OCI-LY7 (cell line): ENCODE measurements at regions not wholly inside any gene's neighbourhood (a gene's known extent, or its start where the extent isn't known, plus 50 kb on each side); places are given as distances from the start of the nearest gene placed in this dataset.

Source experiments
- BruUV-seq: library from RNA; stranded (reverse); fragments of 400-500 nt; replicated peaks from 2 replicates; lab custom pipeline; 2021; lab: Mats Ljungman, UMichigan
- CTCF ChIA-PET: fragments of 300-600 bp; sonication (Branson Sonifier 250); formaldehyde crosslinking; loops from one replicate; lab custom pipeline; 2022; ENCODE audit warnings: antibody characterized with exemption; ENCODE audit not compliant: unreplicated experiment; lab: Charles Lee
- POLR2A ChIA-PET: fragments of 300-600 bp; sonication (Branson Sonifier 250); formaldehyde crosslinking; loops from one replicate; lab custom pipeline; 2022; ENCODE audit warnings: antibody characterized with exemption; lab: Charles Lee
- DNase-seq: peaks from one replicate; pipeline ENCODE4 v3.0.0-alpha.2; 2015; ENCODE audit warnings: low spot score
- H2AFZ ChIP-seq: fragments of 200-600 bp; sonication (generic), shearing (Covaris generic); 2 replicates; pipeline ENCODE4 v1.6.1; 2014; ENCODE audit warnings: mild to moderate bottlenecking, antibody characterized with exemption, low read length, moderate library complexity
- H3K27ac ChIP-seq: fragments of 200-600 bp; sonication (generic); 2 replicates; pipeline ENCODE4 v1.5.1; 2014; ENCODE audit warnings: mixed run types, low read depth, mild to moderate bottlenecking, moderate library complexity, low read length, inconsistent platforms; ENCODE audit not compliant: poor library complexity, severe bottlenecking
- H3K36me3 ChIP-seq: fragments of 200-600 bp; sonication (generic); 2 replicates; pipeline ENCODE4 v1.6.1; 2014; ENCODE audit warnings: mild to moderate bottlenecking, antibody characterized with exemption, low read length, moderate library complexity, mixed read lengths; ENCODE audit not compliant: insufficient read depth
- H3K4me1 ChIP-seq: fragments of 200-600 bp; sonication (generic); 2 replicates; pipeline ENCODE4 v1.5.1; 2014; ENCODE audit warnings: mild to moderate bottlenecking, low read length; ENCODE audit not compliant: insufficient read depth, poor library complexity, severe bottlenecking
- H3K4me2 ChIP-seq: fragments of 200-600 bp; sonication (generic); 2 replicates; pipeline ENCODE4 v1.6.1; 2014; ENCODE audit warnings: mild to moderate bottlenecking, low read length
- H3K4me3 ChIP-seq: fragments of 200-600 bp; sonication (generic); 2 replicates; pipeline ENCODE4 v1.5.1; 2014; ENCODE audit warnings: mild to moderate bottlenecking, low read depth, low read length; ENCODE audit not compliant: poor library complexity, severe bottlenecking
- H3K79me2 ChIP-seq: fragments of 200-600 bp; sonication (generic); 2 replicates; pipeline ENCODE4 v1.6.1; 2016; ENCODE audit warnings: low read depth, mild to moderate bottlenecking, low read length, moderate library complexity, mixed read lengths; ENCODE audit not compliant: insufficient read depth
- H3K9me2 ChIP-seq: fragments of 200-600 bp; sonication (generic); 2 replicates; pipeline ENCODE4 v1.6.1; 2016; ENCODE audit warnings: mild to moderate bottlenecking, low read length, mixed read lengths; ENCODE audit not compliant: insufficient read depth
- H3K9me3 ChIP-seq: fragments of 200-600 bp; sonication (generic); 2 replicates; pipeline ENCODE4 v1.6.1; 2014; ENCODE audit warnings: mild to moderate bottlenecking, mixed run types, low read length, mixed read lengths
- H4K20me1 ChIP-seq: fragments of 200-600 bp; sonication (generic); 2 replicates; pipeline ENCODE4 v1.6.1; 2014; ENCODE audit warnings: mild to moderate bottlenecking, antibody characterized with exemption, low read length, moderate library complexity, mixed read lengths; ENCODE audit not compliant: insufficient read depth
- EZH2phosphoT487 ChIP-seq: fragments of 200-600 bp; sonication (generic); IDR thresholded peaks from 2 replicates; pipeline ENCODE4 v1.6.1; 2018; ENCODE audit warnings: low read depth, borderline replicate concordance, mild to moderate bottlenecking, mixed run types, antibody characterized with exemption, low read length, moderate library complexity, mixed read lengths
- intact Hi-C: fragments of 100-400 bp; cut with micrococcal nuclease; formaldehyde crosslinking; loops from one replicate; pipeline ENCODE4 v1.10.0; 2022; ENCODE audit not compliant: unreplicated experiment
- TF ChIP-seq, protein P1 (sequence below): fragments of 200-600 bp; sonication (generic); conservative IDR thresholded peaks from 2 replicates; pipeline ENCODE4 v1.5.1; 2014; ENCODE audit warnings: mild to moderate bottlenecking, antibody characterized with exemption, low read length, moderate library complexity, mixed read lengths

DNA sequence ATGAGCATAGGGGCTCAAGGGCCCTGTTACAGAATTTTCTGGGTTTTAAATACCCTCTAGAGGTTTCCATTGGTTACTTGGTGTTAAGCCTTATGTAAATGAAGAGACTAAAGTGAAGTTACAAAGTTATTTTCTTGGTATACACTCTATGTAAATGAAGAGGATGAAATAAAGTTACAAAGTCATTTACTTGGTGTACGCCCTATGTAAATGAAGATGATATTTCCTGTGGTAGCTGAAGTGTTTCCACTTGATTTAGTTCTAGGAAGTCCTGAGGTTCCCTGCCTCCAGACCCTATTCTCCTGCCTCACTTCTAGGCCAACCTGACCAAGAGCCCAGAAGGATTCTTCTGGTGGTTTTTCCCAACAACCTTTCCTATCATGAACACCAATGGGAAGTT lies 126.1 kb downstream of the SPTSSA start:
- no peaks in the 10 kb centered on the region for H3K9me3 ChIP-seq
- no peak for DNase-seq
- no peaks in the 10 kb centered on the region for H4K20me1 ChIP-seq
- H3K36me3 ChIP-seq: no peaks in the 10 kb centered on the region
- no peaks in the 10 kb centered on the region for H3K79me2 ChIP-seq
- ChIA-PET POLR2A (no interaction called here), CTCF (no interaction called here)
- H2AFZ ChIP-seq: peak overlapping the region; percentile 75; the same call in 1 of the 2 replicates
- no TSS peak for BruUV-seq
- no peaks in the 10 kb centered on the region for H3K9me2 ChIP-seq
- intact Hi-C loops: no loop called here
- H3K4me3 ChIP-seq: no peak overlapping the region
- H3K4me1 ChIP-seq: peaks cover 24% of the 10 kb centered on the region
- no peak for TF ChIP-seq EZH2phosphoT487
- TF ChIP-seq, protein P1, sequence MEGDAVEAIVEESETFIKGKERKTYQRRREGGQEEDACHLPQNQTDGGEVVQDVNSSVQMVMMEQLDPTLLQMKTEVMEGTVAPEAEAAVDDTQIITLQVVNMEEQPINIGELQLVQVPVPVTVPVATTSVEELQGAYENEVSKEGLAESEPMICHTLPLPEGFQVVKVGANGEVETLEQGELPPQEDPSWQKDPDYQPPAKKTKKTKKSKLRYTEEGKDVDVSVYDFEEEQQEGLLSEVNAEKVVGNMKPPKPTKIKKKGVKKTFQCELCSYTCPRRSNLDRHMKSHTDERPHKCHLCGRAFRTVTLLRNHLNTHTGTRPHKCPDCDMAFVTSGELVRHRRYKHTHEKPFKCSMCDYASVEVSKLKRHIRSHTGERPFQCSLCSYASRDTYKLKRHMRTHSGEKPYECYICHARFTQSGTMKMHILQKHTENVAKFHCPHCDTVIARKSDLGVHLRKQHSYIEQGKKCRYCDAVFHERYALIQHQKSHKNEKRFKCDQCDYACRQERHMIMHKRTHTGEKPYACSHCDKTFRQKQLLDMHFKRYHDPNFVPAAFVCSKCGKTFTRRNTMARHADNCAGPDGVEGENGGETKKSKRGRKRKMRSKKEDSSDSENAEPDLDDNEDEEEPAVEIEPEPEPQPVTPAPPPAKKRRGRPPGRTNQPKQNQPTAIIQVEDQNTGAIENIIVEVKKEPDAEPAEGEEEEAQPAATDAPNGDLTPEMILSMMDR: no peak
- H3K27ac ChIP-seq: no peak overlapping the region
- peak overlapping the region; percentile 23; the same call in 1 of the 2 replicates for H3K4me2 ChIP-seq

GRCh38 chr14:34334329-34334728 lies 127.7 kb downstream of the SPTSSA start:
- intact Hi-C loops: no loop called here
- Histone ChIP-seq H3K9me2 (no peaks in the 10 kb centered on the region), H3K36me3 (no peaks in the 10 kb centered on the region), H4K20me1 (no peaks in the 10 kb centered on the region), H3K4me3 (no peak overlapping the region), H3K4me1 (peaks cover 24% of the 10 kb centered on the region), H3K27ac (no peak overlapping the region), H3K9me3 (no peaks in the 10 kb centered on the region), H3K79me2 (no peaks in the 10 kb centered on the region), H3K4me2 (no peak overlapping the region), H2AFZ (no peak overlapping the region)
- ChIA-PET POLR2A (no interaction called here), CTCF (no interaction called here)
- DNase-seq: no peak
- no peak for TF ChIP-seq EZH2phosphoT487
- TF ChIP-seq, protein P1: no peak
- BruUV-seq: no TSS peak

GRCh38 chr14:34331728-34332623 lies 130.1 kb downstream of the SPTSSA start:
- Histone ChIP-seq H3K4me2 (peak overlapping the region; percentile 25), H2AFZ (peak overlapping the region; percentile 97), H3K27ac (peak overlapping the region; percentile 22), H3K36me3 (no peaks in the 10 kb centered on the region), H3K9me3 (no peaks in the 10 kb centered on the region), H3K4me3 (peak overlapping the region; percentile 6), H3K79me2 (no peaks in the 10 kb centered on the region), H4K20me1 (no peaks in the 10 kb centered on the region), H3K9me2 (no peaks in the 10 kb centered on the region), H3K4me1 (peaks cover 24% of the 10 kb centered on the region)
- POLR2A ChIA-PET: interaction anchor here (0.6 kb wide), 2 partner anchors 63 to 176 kb away, joined by 3 to 4 read pairs; no protein-coding TSS in a partner anchor
- DNase-seq: peak; percentile 74
- BruUV-seq: no TSS peak
- TF ChIP-seq, protein P1: peak; percentile 94
- TF ChIP-seq EZH2phosphoT487: no peak
- CTCF ChIA-PET: interaction anchor here (0.7 kb wide), 1 partner anchor 34 kb away, joined by 3 read pairs; no protein-coding TSS in a partner anchor
- intact Hi-C loops: loop anchor here (1.0 kb wide), 1 partner anchor 166 kb away; no protein-coding TSS in a partner anchor
